HCT116 (cell line): ENCODE measurements at regions not wholly inside any gene's neighbourhood (a gene's known extent, or its start where the extent isn't known, plus 50 kb on each side); places are given as distances from the start of the nearest gene placed in this dataset.

Experiments
- ATAC-seq: fragments of 200-7000 bp; cut with Tn5 transposase; 2 replicates; pipeline ENCODE4 v1.9.1; 2020; ENCODE audit warnings: mild to moderate bottlenecking, moderate library complexity
- BruUV-seq: library from RNA; stranded (reverse); fragments of 400-500 nt; replicated peaks from 2 replicates; lab custom pipeline; 2021; lab: Mats Ljungman, UMichigan
- CTCF ChIA-PET: fragments of 300-600 bp; sonication (Branson Sonifier 250); formaldehyde crosslinking; loops from one replicate; lab custom pipeline; 2021; ENCODE audit warnings: antibody characterized with exemption; lab: Charles Lee
- POLR2A ChIA-PET: fragments of 300-600, 350-600 bp; sonication (Branson Sonifier 250); formaldehyde crosslinking; loops from one replicate; lab custom pipeline; 2021; ENCODE audit warnings: antibody characterized with exemption; lab: Charles Lee
- RAD21 ChIA-PET, 2 experiments: fragments of 300-600 bp; sonication (Branson Sonifier 250); formaldehyde crosslinking; loops; one replicate each; lab custom pipeline; 2023; ENCODE audit warnings: low total read pairs in 2 of 2; ENCODE audit not compliant: uncharacterized antibody in 2 of 2, unreplicated experiment in 2 of 2, low non-redundant PET in 1 of 2; lab: Charles Lee
- DNase-seq: peaks from one replicate; pipeline ENCODE4 v3.0.0-alpha.2; 2010; ENCODE audit warnings: low read depth, low spot score
- H2AFZ ChIP-seq: fragments of 200-600 bp; shearing (Covaris generic), sonication (generic); 2 replicates; pipeline ENCODE4 v1.6.1; 2017; ENCODE audit warnings: low read depth, mixed run types, mixed read lengths, antibody characterized with exemption, low read length; ENCODE audit not compliant: poor library complexity, severe bottlenecking
- H3K27ac ChIP-seq: 2 replicates; pipeline ENCODE4 v1.5.1; 2012; ENCODE audit warnings: low read depth, low read length
- H3K27me3 ChIP-seq: fragments of 200-600 bp; sonication (generic); 2 replicates; pipeline ENCODE4 v1.6.1; 2016; ENCODE audit warnings: mixed run types, low read length, mixed read lengths; ENCODE audit not compliant: insufficient read depth
- H3K36me3 ChIP-seq, 2 experiments: fragments of 200-500 bp in 1 of 2; fragments of 200-600 bp in 1 of 2; sonication (Bioruptor generic) in 1 of 2; sonication (generic) in 1 of 2; 2 replicates each; pipeline versions ENCODE4 v1.5.1 to v1.6.1; 2014 to 2016; ENCODE audit warnings: low read length in 2 of 2, inconsistent platforms in 1 of 2, mixed read lengths in 1 of 2, mixed run types in 1 of 2; ENCODE audit not compliant: insufficient read depth in 2 of 2, control insufficient read depth in 1 of 2
- H3K4me1 ChIP-seq, 2 experiments: fragments of 200-600 bp in 1 of 2; sonication (generic) in 1 of 2; 2 replicates each; pipeline versions ENCODE4 v1.5.1 to v1.6.1; 2012 to 2017; ENCODE audit warnings: low read length in 2 of 2, inconsistent platforms in 1 of 2, mild to moderate bottlenecking in 1 of 2, mixed read lengths in 1 of 2, mixed run types in 1 of 2, moderate library complexity in 1 of 2; ENCODE audit not compliant: insufficient read depth in 2 of 2, control insufficient read depth in 1 of 2
- H3K4me2 ChIP-seq: fragments of 200-600 bp; sonication (generic); 2 replicates; pipeline ENCODE4 v1.6.1; 2017; ENCODE audit warnings: mixed run types, low read length, mixed read lengths
- H3K4me3 ChIP-seq, 2 experiments: fragments of 200-600 bp in 1 of 2; sonication (generic) in 1 of 2; replicated peaks in 1 of 2; 2 replicates each; pipeline ENCODE4 v1.5.1; 2011 to 2016; ENCODE audit warnings: low read length in 2 of 2, control low read depth in 1 of 2, low read depth in 1 of 2, mild to moderate bottlenecking in 1 of 2, mixed read lengths in 1 of 2, mixed run types in 1 of 2
- H3K79me2 ChIP-seq: fragments of 200-600 bp; sonication (generic); 2 replicates; pipeline ENCODE4 v1.6.1; 2017; ENCODE audit warnings: mild to moderate bottlenecking, mixed run types, low read length, moderate library complexity, mixed read lengths; ENCODE audit not compliant: insufficient read depth
- H3K9ac ChIP-seq: fragments of 200-600 bp; sonication (generic); 2 replicates; pipeline ENCODE4 v1.6.1; 2016; ENCODE audit warnings: low read length, mixed read lengths
- H3K9me2 ChIP-seq: fragments of 200-600 bp; sonication (generic), shearing (Covaris generic); 2 replicates; pipeline ENCODE4 v1.6.1; 2017; ENCODE audit warnings: mixed run types, mild to moderate bottlenecking, moderate library complexity; ENCODE audit not compliant: insufficient read depth
- H3K9me3 ChIP-seq, 2 experiments: fragments of 200-500 bp in 1 of 2; fragments of 200-600 bp in 1 of 2; sonication (Bioruptor generic) in 1 of 2; sonication (generic) in 1 of 2; 2 replicates each; pipeline ENCODE4 v1.6.1; 2014 to 2017; ENCODE audit warnings: low read length in 2 of 2, mixed read lengths in 2 of 2, inconsistent platforms in 1 of 2, low read depth in 1 of 2, mild to moderate bottlenecking in 1 of 2, mixed run types in 1 of 2, moderate library complexity in 1 of 2; ENCODE audit not compliant: control insufficient read depth in 1 of 2, insufficient read depth in 1 of 2
- H4K20me1 ChIP-seq: fragments of 200-600 bp; sonication (generic), shearing (Covaris generic); 2 replicates; pipeline ENCODE4 v1.6.1; 2017; ENCODE audit warnings: mixed run types, mild to moderate bottlenecking, moderate library complexity; ENCODE audit not compliant: insufficient read depth
- ELF1 ChIP-seq: IDR thresholded peaks from 2 replicates; pipeline ENCODE4 v1.6.1; 2012; ENCODE audit warnings: low read depth, borderline replicate concordance
- EZH2phosphoT487 ChIP-seq: fragments of 200-600 bp; IDR thresholded peaks from 2 replicates; pipeline ENCODE4 v1.6.1; 2018; ENCODE audit warnings: antibody characterized with exemption, borderline replicate concordance
- JUND ChIP-seq: IDR thresholded peaks from 2 replicates; pipeline ENCODE4 v1.6.1; 2012
- POLR2AphosphoS5 ChIP-seq: IDR thresholded peaks from 2 replicates; pipeline ENCODE4 v1.6.1; 2011; ENCODE audit warnings: mild to moderate bottlenecking, low read depth, low read length, moderate library complexity
- RAD21 ChIP-seq: IDR thresholded peaks from 2 replicates; pipeline ENCODE4 v1.6.1; 2012; ENCODE audit warnings: low read depth, mild to moderate bottlenecking
- SIN3A ChIP-seq: IDR thresholded peaks from 2 replicates; pipeline ENCODE4 v1.6.1; 2012; ENCODE audit warnings: low read depth
- SP1 ChIP-seq: IDR thresholded peaks from 2 replicates; pipeline ENCODE4 v1.6.1; 2012; ENCODE audit warnings: low read depth
- TCF7L2 ChIP-seq: IDR thresholded peaks from 2 replicates; pipeline ENCODE4 v1.7.0; 2011; ENCODE audit warnings: borderline replicate concordance, inconsistent platforms; ENCODE audit not compliant: insufficient read depth, insufficient read length; ENCODE audit errors: extremely low read depth
- YY1 ChIP-seq: IDR thresholded peaks from 2 replicates; pipeline ENCODE4 v1.6.1; 2011; ENCODE audit warnings: low read length, low read depth, moderate library complexity, mild to moderate bottlenecking; ENCODE audit not compliant: insufficient replicate concordance; ENCODE audit errors: extremely low read depth
- intact Hi-C: fragments of 100-400 bp; cut with micrococcal nuclease; formaldehyde crosslinking; loops from 2 replicates; pipeline ENCODE4 v1.10.0; 2022
- TF ChIP-seq, protein P1 (sequence below), 3 experiments: fragments of 200-600 bp in 1 of 3; sonication (generic) in 1 of 3; IDR thresholded peaks in 2 of 3; conservative IDR thresholded peaks in 1 of 3; 2 replicates each; pipeline ENCODE4 v1.5.1; 2012 to 2017; ENCODE audit warnings: low read depth in 2 of 3, low read length in 2 of 3, antibody characterized with exemption in 1 of 3, borderline replicate concordance in 1 of 3, control low read depth in 1 of 3, mild to moderate bottlenecking in 1 of 3, mixed read lengths in 1 of 3, mixed run types in 1 of 3, moderate library complexity in 1 of 3; ENCODE audit not compliant: insufficient read depth in 1 of 3
- TF ChIP-seq, protein P2 (sequence below): IDR thresholded peaks from 2 replicates; pipeline ENCODE4 v1.6.1; 2011; ENCODE audit warnings: mild to moderate bottlenecking, low read length, moderate library complexity; ENCODE audit not compliant: insufficient replicate concordance; ENCODE audit errors: extremely low read depth
- TF ChIP-seq, protein P3 (sequence below): IDR thresholded peaks from 2 replicates; pipeline ENCODE4 v1.6.1; 2012; ENCODE audit warnings: low read depth

DNA sequence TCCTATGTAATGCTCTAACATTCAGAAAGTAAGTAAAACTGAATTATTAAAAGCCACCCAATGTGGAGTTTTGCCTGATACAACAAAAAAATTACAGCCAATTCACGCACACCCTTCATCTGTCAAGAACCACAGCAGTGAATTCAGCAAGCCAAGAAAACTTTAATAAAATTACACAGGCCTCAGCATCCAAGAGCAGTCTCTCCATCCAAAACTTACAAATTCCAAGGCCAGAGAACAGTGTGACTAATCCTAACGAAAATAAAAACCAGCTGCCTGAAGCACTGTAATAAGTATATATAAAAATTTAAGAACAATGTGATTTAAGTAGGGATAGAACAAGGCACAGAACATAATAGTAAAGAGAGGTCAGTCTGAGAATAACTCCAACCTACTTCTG is 54.2 kb downstream of the SIX6 start:
- Histone ChIP-seq H2AFZ (no peak overlapping the region), H3K27me3 (no peaks in the 10 kb centered on the region), H3K36me3 (no peaks in the 10 kb centered on the region), H3K79me2 (no peaks in the 10 kb centered on the region), H3K4me2 (no peak overlapping the region), H3K9me3 (no peaks in the 10 kb centered on the region), H3K4me3 (no peak overlapping the region), H3K4me1 (peaks cover 0 to 4% of the 10 kb centered on the region in 2 experiments; a peak in 1 of 4 replicates), H3K9ac (no peak overlapping the region), H3K9me2 (no peaks in the 10 kb centered on the region), H4K20me1 (no peaks in the 10 kb centered on the region), H3K27ac (no peak overlapping the region)
- BruUV-seq: no TSS peak
- intact Hi-C loops: loop anchor here (2.0 to 5.0 kb wide), 3 partner anchors 296 to 501 kb away; no protein-coding TSS in a partner anchor
- POLR2A ChIA-PET: no interaction called here
- DNase-seq (no peak), ATAC-seq (no peak)
- RAD21 ChIA-PET: no interaction called here
- CTCF ChIA-PET: interaction anchor here (1.7 to 3.2 kb wide), 4 partner anchors 214 to 599 kb away, joined by 5 to 48 read pairs (median 14); no protein-coding TSS in a partner anchor
- TF ChIP-seq ELF1: no peak

- POLR2A ChIA-PET: no interaction called here
- Histone ChIP-seq H3K79me2 (no peaks in the 10 kb centered on the region), H3K27ac (no peak overlapping the region), H3K9ac (no peak overlapping the region), H3K9me3 (no peaks in the 10 kb centered on the region), H2AFZ (no peak overlapping the region), H3K27me3 (no peaks in the 10 kb centered on the region), H3K9me2 (no peaks in the 10 kb centered on the region), H4K20me1 (no peaks in the 10 kb centered on the region), H3K4me1 (peaks cover 0 to 4% of the 10 kb centered on the region in 2 experiments; a peak in 1 of 4 replicates), H3K36me3 (no peaks in the 10 kb centered on the region), H3K4me3 (no peak overlapping the region), H3K4me2 (no peak overlapping the region)
- DNase-seq (no peak), ATAC-seq (no peak)
- RAD21 ChIA-PET: no interaction called here
- CTCF ChIA-PET: no interaction called here
- intact Hi-C loops: no loop called here
- no TSS peak for BruUV-seq
- TF ChIP-seq, protein P1, sequence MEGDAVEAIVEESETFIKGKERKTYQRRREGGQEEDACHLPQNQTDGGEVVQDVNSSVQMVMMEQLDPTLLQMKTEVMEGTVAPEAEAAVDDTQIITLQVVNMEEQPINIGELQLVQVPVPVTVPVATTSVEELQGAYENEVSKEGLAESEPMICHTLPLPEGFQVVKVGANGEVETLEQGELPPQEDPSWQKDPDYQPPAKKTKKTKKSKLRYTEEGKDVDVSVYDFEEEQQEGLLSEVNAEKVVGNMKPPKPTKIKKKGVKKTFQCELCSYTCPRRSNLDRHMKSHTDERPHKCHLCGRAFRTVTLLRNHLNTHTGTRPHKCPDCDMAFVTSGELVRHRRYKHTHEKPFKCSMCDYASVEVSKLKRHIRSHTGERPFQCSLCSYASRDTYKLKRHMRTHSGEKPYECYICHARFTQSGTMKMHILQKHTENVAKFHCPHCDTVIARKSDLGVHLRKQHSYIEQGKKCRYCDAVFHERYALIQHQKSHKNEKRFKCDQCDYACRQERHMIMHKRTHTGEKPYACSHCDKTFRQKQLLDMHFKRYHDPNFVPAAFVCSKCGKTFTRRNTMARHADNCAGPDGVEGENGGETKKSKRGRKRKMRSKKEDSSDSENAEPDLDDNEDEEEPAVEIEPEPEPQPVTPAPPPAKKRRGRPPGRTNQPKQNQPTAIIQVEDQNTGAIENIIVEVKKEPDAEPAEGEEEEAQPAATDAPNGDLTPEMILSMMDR (IDR thresholded peaks at IDR 0.05 in 2 of 3, conservative IDR thresholded peaks at IDR 0.05 in 1 of 3; ENCODE audit: borderline replicate concordance in 1 of 3, insufficient read depth in 1 of 3, low read depth in 2 of 3, low read length in 2 of 3): no peak
- TF ChIP-seq JUND (no peak), POLR2AphosphoS5 (no peak), SIN3A (no peak), SP1 (no peak), YY1 (no peak), TCF7L2 (no peak), EZH2phosphoT487 (no peak), RAD21 (no peak)
- TF ChIP-seq, protein P2, sequence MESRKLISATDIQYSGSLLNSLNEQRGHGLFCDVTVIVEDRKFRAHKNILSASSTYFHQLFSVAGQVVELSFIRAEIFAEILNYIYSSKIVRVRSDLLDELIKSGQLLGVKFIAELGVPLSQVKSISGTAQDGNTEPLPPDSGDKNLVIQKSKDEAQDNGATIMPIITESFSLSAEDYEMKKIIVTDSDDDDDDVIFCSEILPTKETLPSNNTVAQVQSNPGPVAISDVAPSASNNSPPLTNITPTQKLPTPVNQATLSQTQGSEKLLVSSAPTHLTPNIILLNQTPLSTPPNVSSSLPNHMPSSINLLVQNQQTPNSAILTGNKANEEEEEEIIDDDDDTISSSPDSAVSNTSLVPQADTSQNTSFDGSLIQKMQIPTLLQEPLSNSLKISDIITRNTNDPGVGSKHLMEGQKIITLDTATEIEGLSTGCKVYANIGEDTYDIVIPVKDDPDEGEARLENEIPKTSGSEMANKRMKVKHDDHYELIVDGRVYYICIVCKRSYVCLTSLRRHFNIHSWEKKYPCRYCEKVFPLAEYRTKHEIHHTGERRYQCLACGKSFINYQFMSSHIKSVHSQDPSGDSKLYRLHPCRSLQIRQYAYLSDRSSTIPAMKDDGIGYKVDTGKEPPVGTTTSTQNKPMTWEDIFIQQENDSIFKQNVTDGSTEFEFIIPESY: no peak
- TF ChIP-seq, protein P3, sequence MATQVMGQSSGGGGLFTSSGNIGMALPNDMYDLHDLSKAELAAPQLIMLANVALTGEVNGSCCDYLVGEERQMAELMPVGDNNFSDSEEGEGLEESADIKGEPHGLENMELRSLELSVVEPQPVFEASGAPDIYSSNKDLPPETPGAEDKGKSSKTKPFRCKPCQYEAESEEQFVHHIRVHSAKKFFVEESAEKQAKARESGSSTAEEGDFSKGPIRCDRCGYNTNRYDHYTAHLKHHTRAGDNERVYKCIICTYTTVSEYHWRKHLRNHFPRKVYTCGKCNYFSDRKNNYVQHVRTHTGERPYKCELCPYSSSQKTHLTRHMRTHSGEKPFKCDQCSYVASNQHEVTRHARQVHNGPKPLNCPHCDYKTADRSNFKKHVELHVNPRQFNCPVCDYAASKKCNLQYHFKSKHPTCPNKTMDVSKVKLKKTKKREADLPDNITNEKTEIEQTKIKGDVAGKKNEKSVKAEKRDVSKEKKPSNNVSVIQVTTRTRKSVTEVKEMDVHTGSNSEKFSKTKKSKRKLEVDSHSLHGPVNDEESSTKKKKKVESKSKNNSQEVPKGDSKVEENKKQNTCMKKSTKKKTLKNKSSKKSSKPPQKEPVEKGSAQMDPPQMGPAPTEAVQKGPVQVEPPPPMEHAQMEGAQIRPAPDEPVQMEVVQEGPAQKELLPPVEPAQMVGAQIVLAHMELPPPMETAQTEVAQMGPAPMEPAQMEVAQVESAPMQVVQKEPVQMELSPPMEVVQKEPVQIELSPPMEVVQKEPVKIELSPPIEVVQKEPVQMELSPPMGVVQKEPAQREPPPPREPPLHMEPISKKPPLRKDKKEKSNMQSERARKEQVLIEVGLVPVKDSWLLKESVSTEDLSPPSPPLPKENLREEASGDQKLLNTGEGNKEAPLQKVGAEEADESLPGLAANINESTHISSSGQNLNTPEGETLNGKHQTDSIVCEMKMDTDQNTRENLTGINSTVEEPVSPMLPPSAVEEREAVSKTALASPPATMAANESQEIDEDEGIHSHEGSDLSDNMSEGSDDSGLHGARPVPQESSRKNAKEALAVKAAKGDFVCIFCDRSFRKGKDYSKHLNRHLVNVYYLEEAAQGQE: no peak
Observed at GRCh38 chr14:60565211-60565610, 56.3 kb downstream of the SIX6 start.
